HL-60 (cell line): ENCODE measurements at regions not wholly inside any gene's neighbourhood (a gene's known extent, or its start where the extent isn't known, plus 50 kb on each side); places are given as distances from the start of the nearest gene placed in this dataset.

Experiments used
- CTCF ChIP-seq: IDR thresholded peaks from one replicate; pipeline ENCODE4 v1.5.1; 2011; ENCODE audit warnings: low read length, control low read depth, inconsistent platforms; ENCODE audit not compliant: insufficient read depth
- GABPA ChIP-seq: IDR thresholded peaks from 2 replicates; pipeline ENCODE4 v1.6.1; 2012; ENCODE audit warnings: low read depth
- POLR2AphosphoS5 ChIP-seq: IDR thresholded peaks from 2 replicates; pipeline ENCODE4 v1.6.1; 2012; ENCODE audit warnings: low read depth
- REST ChIP-seq: IDR thresholded peaks from 2 replicates; pipeline ENCODE4 v1.6.1; 2012; ENCODE audit warnings: low read depth; ENCODE audit not compliant: insufficient replicate concordance

- TF ChIP-seq GABPA (no peak), CTCF (no peak), REST (no peak), POLR2AphosphoS5 (no peak)
These were observed 1790.8 kb downstream of the LRRC4C start for GRCh38 chr11:39668640-39669039.
